ENCODE measurements at regions not wholly inside any gene's neighbourhood (a gene's known extent, or its start where the extent isn't known, plus 50 kb on each side); places are given as distances from the start of the nearest gene placed in this dataset.

DNA sequence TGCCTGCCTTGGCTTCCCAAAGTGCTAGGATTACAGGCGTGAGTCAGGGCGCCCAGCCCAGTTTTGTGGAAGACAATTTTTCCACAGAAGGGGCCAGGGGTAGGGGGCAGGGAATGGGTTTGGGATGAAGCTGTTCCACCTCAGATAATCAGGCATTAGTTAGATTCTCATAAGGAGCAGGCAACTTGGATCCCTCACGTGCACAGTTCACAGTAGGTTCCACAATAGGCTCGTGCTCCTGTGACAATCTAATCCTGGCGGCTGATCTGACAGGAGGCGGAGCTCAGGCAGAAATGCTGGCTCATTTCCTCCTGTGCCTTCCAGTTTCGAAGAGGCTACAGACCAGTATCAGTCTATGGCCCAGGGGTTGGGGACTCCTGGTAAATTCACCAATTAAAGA lies 491.6 kb upstream of the AADAT start:
- H3K9me3 ChIP-seq (ENCODE audit: low read length) = no peaks in the 10 kb centered on the region
- H3K4me3 ChIP-seq (ENCODE audit: low read length) = no peak overlapping the region
- H3K36me3 ChIP-seq (ENCODE audit: insufficient read depth, low read length) = no peaks in the 10 kb centered on the region
- H2AFZ ChIP-seq (ENCODE audit: low read depth, low read length) = no peak overlapping the region
- H3K4me1 ChIP-seq (ENCODE audit: insufficient read depth, low read length) = no peaks in the 10 kb centered on the region
- no peaks in the 10 kb centered on the region for H3K27me3 ChIP-seq (ENCODE audit: insufficient read depth, low read length)

- Histone ChIP-seq H3K27me3 (ENCODE audit: insufficient read depth, low read length) (no peaks in the 10 kb centered on the region), H3K36me3 (ENCODE audit: insufficient read depth, low read length) (no peaks in the 10 kb centered on the region), H3K4me1 (ENCODE audit: insufficient read depth, low read length) (no peaks in the 10 kb centered on the region), H3K9me3 (ENCODE audit: low read length) (no peaks in the 10 kb centered on the region), H3K4me3 (ENCODE audit: low read length) (no peak overlapping the region), H2AFZ (ENCODE audit: low read depth, low read length) (no peak overlapping the region)
Observed at GRCh38 chr4:170580651-170581050, 490.9 kb upstream of the AADAT start.

- Histone ChIP-seq H3K4me3 (ENCODE audit: low read length) (no peak overlapping the region), H3K36me3 (ENCODE audit: insufficient read depth, low read length) (no peaks in the 10 kb centered on the region), H3K27me3 (ENCODE audit: insufficient read depth, low read length) (no peaks in the 10 kb centered on the region), H3K9me3 (ENCODE audit: low read length) (no peaks in the 10 kb centered on the region), H3K4me1 (ENCODE audit: insufficient read depth, low read length) (no peaks in the 10 kb centered on the region), H2AFZ (ENCODE audit: low read depth, low read length) (no peak overlapping the region)
Observed at GRCh38 chr4:170538821-170539473, 449.2 kb upstream of the AADAT start.

- Histone ChIP-seq H3K36me3 (ENCODE audit: insufficient read depth, low read length) (no peaks in the 10 kb centered on the region), H3K9me3 (ENCODE audit: low read length) (no peaks in the 10 kb centered on the region), H2AFZ (ENCODE audit: low read depth, low read length) (no peak overlapping the region), H3K27me3 (ENCODE audit: insufficient read depth, low read length) (no peaks in the 10 kb centered on the region), H3K4me3 (ENCODE audit: low read length) (no peak overlapping the region), H3K4me1 (ENCODE audit: insufficient read depth, low read length) (no peaks in the 10 kb centered on the region)
Observed at GRCh38 chr4:170529748-170530722, 440.3 kb upstream of the AADAT start.

- Histone ChIP-seq H2AFZ (ENCODE audit: low read depth, low read length) (no peak overlapping the region), H3K4me3 (ENCODE audit: low read length) (no peak overlapping the region), H3K27me3 (ENCODE audit: insufficient read depth, low read length) (no peaks in the 10 kb centered on the region), H3K4me1 (ENCODE audit: insufficient read depth, low read length) (no peaks in the 10 kb centered on the region), H3K9me3 (ENCODE audit: low read length) (no peaks in the 10 kb centered on the region), H3K36me3 (ENCODE audit: insufficient read depth, low read length) (no peaks in the 10 kb centered on the region)
Observed at GRCh38 chr4:170526471-170526870, 436.7 kb upstream of the AADAT start.

DNA sequence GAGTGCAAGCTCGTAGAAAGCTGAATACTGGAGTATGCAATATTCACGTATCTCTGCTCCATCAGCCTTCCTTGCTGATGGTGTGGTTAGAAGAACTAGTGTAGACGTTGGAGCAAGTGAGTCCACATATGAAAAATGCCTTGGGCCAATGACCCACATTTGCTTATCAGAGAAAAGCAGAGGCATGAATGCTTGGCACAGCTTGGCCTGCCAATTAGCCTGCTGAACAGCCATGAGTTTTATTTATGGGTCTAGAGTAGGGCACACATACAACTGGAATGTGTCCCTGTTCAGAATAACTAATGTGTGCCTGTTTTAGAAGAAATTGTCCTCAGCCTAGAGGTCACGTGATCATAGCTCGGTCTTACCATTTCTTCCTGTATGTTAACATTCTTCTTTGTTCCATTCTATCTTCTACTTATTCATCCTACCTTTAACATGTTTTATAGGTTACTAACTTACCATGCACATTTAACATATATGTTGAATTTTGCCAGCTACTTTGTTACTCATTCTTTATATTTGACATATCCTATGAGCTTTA lies 432.7 kb upstream of the AADAT start:
- Histone ChIP-seq H3K4me1 (ENCODE audit: insufficient read depth, low read length) (no peaks in the 10 kb centered on the region), H2AFZ (ENCODE audit: low read depth, low read length) (no peak overlapping the region), H3K9me3 (ENCODE audit: low read length) (no peaks in the 10 kb centered on the region), H3K36me3 (ENCODE audit: insufficient read depth, low read length) (no peaks in the 10 kb centered on the region), H3K27me3 (ENCODE audit: insufficient read depth, low read length) (no peaks in the 10 kb centered on the region), H3K4me3 (ENCODE audit: low read length) (no peak overlapping the region)

- Histone ChIP-seq H3K36me3 (ENCODE audit: insufficient read depth, low read length) (no peaks in the 10 kb centered on the region), H3K4me3 (ENCODE audit: low read length) (no peak overlapping the region), H3K4me1 (ENCODE audit: insufficient read depth, low read length) (no peaks in the 10 kb centered on the region), H2AFZ (ENCODE audit: low read depth, low read length) (no peak overlapping the region), H3K27me3 (ENCODE audit: insufficient read depth, low read length) (no peaks in the 10 kb centered on the region), H3K9me3 (ENCODE audit: low read length) (no peaks in the 10 kb centered on the region)
Observed at GRCh38 chr4:170497689-170498088, 407.9 kb upstream of the AADAT start.

GRCh38 chr4:170497112-170497511 lies 407.4 kb upstream of the AADAT start:
- Histone ChIP-seq H2AFZ (ENCODE audit: low read depth, low read length) (no peak overlapping the region), H3K36me3 (ENCODE audit: insufficient read depth, low read length) (no peaks in the 10 kb centered on the region), H3K27me3 (ENCODE audit: insufficient read depth, low read length) (no peaks in the 10 kb centered on the region), H3K9me3 (ENCODE audit: low read length) (no peaks in the 10 kb centered on the region), H3K4me1 (ENCODE audit: insufficient read depth, low read length) (no peaks in the 10 kb centered on the region), H3K4me3 (ENCODE audit: low read length) (no peak overlapping the region)

- Histone ChIP-seq H3K9me3 (ENCODE audit: low read length) (no peaks in the 10 kb centered on the region), H3K27me3 (ENCODE audit: insufficient read depth, low read length) (no peaks in the 10 kb centered on the region), H3K36me3 (ENCODE audit: insufficient read depth, low read length) (no peaks in the 10 kb centered on the region), H2AFZ (ENCODE audit: low read depth, low read length) (no peak overlapping the region), H3K4me3 (ENCODE audit: low read length) (no peak overlapping the region), H3K4me1 (ENCODE audit: insufficient read depth, low read length) (no peaks in the 10 kb centered on the region)
Observed at GRCh38 chr4:170491981-170492380, 402.2 kb upstream of the AADAT start.

GRCh38 chr4:170476351-170476750 lies 386.6 kb upstream of the AADAT start:
- Histone ChIP-seq H3K4me3 (ENCODE audit: low read length) (no peak overlapping the region), H3K9me3 (ENCODE audit: low read length) (no peaks in the 10 kb centered on the region), H3K27me3 (ENCODE audit: insufficient read depth, low read length) (no peaks in the 10 kb centered on the region), H3K4me1 (ENCODE audit: insufficient read depth, low read length) (no peaks in the 10 kb centered on the region), H3K36me3 (ENCODE audit: insufficient read depth, low read length) (no peaks in the 10 kb centered on the region), H2AFZ (ENCODE audit: low read depth, low read length) (no peak overlapping the region)

- no peaks in the 10 kb centered on the region for H3K36me3 ChIP-seq (ENCODE audit: insufficient read depth, low read length)
- no peaks in the 10 kb centered on the region for H3K9me3 ChIP-seq (ENCODE audit: low read length)
- no peak overlapping the region for H2AFZ ChIP-seq (ENCODE audit: low read depth, low read length)
- H3K27me3 ChIP-seq (ENCODE audit: insufficient read depth, low read length) = no peaks in the 10 kb centered on the region
- no peak overlapping the region for H3K4me3 ChIP-seq (ENCODE audit: low read length)
- H3K4me1 ChIP-seq (ENCODE audit: insufficient read depth, low read length) = no peaks in the 10 kb centered on the region
Observed at GRCh38 chr4:170465429-170465828, 375.7 kb upstream of the AADAT start.

DNA sequence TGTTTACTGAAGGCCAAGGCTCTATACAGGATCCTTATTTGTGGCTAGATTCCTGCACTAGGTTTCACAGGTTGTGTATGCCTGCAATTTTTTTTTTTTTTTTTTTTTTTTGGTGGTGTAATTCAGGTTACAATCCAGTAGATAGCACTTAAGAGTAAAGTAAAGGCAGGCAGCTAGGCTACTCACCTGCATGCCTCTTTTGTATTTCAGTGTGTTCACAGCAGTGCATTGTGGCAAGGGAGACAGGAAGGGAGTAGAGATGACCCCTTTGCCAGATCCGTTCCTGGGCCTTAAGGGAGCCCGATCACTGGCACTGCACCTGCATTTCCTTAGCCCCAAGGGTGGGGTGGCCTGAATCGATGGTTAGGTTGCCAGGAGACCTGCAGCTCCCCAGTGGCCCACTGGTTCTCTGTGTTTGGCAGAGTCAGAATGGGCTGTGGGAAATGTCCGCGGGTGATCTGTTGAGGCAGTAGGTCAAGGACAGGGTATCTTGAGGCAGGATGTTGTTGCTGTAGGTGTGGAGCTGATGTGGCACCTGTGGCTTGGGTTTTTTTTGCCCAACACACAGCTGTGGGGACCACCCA lies 374.9 kb upstream of the AADAT start:
- H3K4me1 ChIP-seq (ENCODE audit: insufficient read depth, low read length) = no peaks in the 10 kb centered on the region
- no peak overlapping the region for H2AFZ ChIP-seq (ENCODE audit: low read depth, low read length)
- no peaks in the 10 kb centered on the region for H3K9me3 ChIP-seq (ENCODE audit: low read length)
- no peaks in the 10 kb centered on the region for H3K36me3 ChIP-seq (ENCODE audit: insufficient read depth, low read length)
- H3K27me3 ChIP-seq (ENCODE audit: insufficient read depth, low read length) = no peaks in the 10 kb centered on the region
- H3K4me3 ChIP-seq (ENCODE audit: low read length) = no peak overlapping the region

GRCh38 chr4:170446782-170447181 lies 357.0 kb upstream of the AADAT start:
- no peaks in the 10 kb centered on the region for H3K4me1 ChIP-seq (ENCODE audit: insufficient read depth, low read length)
- no peaks in the 10 kb centered on the region for H3K36me3 ChIP-seq (ENCODE audit: insufficient read depth, low read length)
- no peak overlapping the region for H2AFZ ChIP-seq (ENCODE audit: low read depth, low read length)
- H3K27me3 ChIP-seq (ENCODE audit: insufficient read depth, low read length) = no peaks in the 10 kb centered on the region
- no peak overlapping the region for H3K4me3 ChIP-seq (ENCODE audit: low read length)
- H3K9me3 ChIP-seq (ENCODE audit: low read length) = no peaks in the 10 kb centered on the region
